Nephron (organoid): ENCODE measurements at regions not wholly inside any gene's neighbourhood (a gene's known extent, or its start where the extent isn't known, plus 50 kb on each side); places are given as distances from the start of the nearest gene placed in this dataset.

Experiments
- H3K27ac Mint-ChIP-seq, 3 experiments: 2 replicates each; pipeline ENCODE4 v1.8.0; 2020; ENCODE audit warnings: mixed read lengths in 3 of 3, mild to moderate bottlenecking in 2 of 3, moderate library complexity in 1 of 3
- H3K27me3 Mint-ChIP-seq: 2 replicates; pipeline ENCODE4 v1.8.0; 2021; ENCODE audit warnings: low read depth, mild to moderate bottlenecking, moderate library complexity, mixed read lengths
- H3K36me3 Mint-ChIP-seq: 2 replicates; pipeline ENCODE4 v1.8.0; 2020; ENCODE audit warnings: low read depth, mixed read lengths
- H3K4me1 Mint-ChIP-seq: 2 replicates; pipeline ENCODE4 v1.8.0; 2020; ENCODE audit warnings: mixed read lengths
- H3K4me3 Mint-ChIP-seq, 3 experiments: 2 replicates each; pipeline ENCODE4 v1.8.0; 2020; ENCODE audit warnings: mild to moderate bottlenecking in 3 of 3, mixed read lengths in 3 of 3, moderate library complexity in 2 of 3
- H3K9me3 Mint-ChIP-seq: 2 replicates; pipeline ENCODE4 v1.8.0; 2020; ENCODE audit warnings: mixed read lengths
- CTCF ChIP-seq, 3 experiments: fragments of 200-600 bp; sonication (generic); IDR thresholded peaks; one replicate each; pipeline ENCODE4 v1.5.0; 2021; ENCODE audit warnings: antibody characterized with exemption in 3 of 3; ENCODE audit not compliant: unreplicated experiment in 3 of 3

GRCh38 chr17:73949903-73950592 is 253.4 kb upstream of the RPL38 start:
- Mint-ChIP-seq H3K4me3 (no peak overlapping the region), H3K4me1 (peaks cover 5% of the 10 kb centered on the region), H3K9me3 (no peaks in the 10 kb centered on the region), H3K27ac (no peak overlapping the region), H3K27me3 (peaks cover 38% of the 10 kb centered on the region), H3K36me3 (no peaks in the 10 kb centered on the region)
- no peak for TF ChIP-seq CTCF (IDR thresholded peaks at IDR 0.05; ENCODE audit: unreplicated experiment in 3 of 3)

- Mint-ChIP-seq H3K4me3 (no peak overlapping the region), H3K4me1 (peaks cover 5% of the 10 kb centered on the region), H3K27ac (no peak overlapping the region), H3K27me3 (peaks cover 36% of the 10 kb centered on the region), H3K9me3 (no peaks in the 10 kb centered on the region), H3K36me3 (no peaks in the 10 kb centered on the region)
- no peak for TF ChIP-seq CTCF (IDR thresholded peaks at IDR 0.05; ENCODE audit: unreplicated experiment in 3 of 3)
Measured at GRCh38 chr17:73950593-73950914, 252.9 kb upstream of the RPL38 start.

GRCh38 chr17:73952082-73952479 is 251.4 kb upstream of the RPL38 start:
- no peaks in the 10 kb centered on the region for H3K9me3 Mint-ChIP-seq
- H3K4me3 Mint-ChIP-seq, result peak overlapping the region; percentile 72 to 81 (median 75)
- peak overlapping the region; percentile 44 to 72 (median 55) for H3K27ac Mint-ChIP-seq
- H3K27me3 Mint-ChIP-seq, result peaks cover 32% of the 10 kb centered on the region
- H3K4me1 Mint-ChIP-seq, result peaks cover 5% of the 10 kb centered on the region
- no peaks in the 10 kb centered on the region for H3K36me3 Mint-ChIP-seq
- no peak for TF ChIP-seq CTCF (IDR thresholded peaks at IDR 0.05; ENCODE audit: unreplicated experiment in 3 of 3)

GRCh38 chr17:73952480-73953205 is 250.8 kb upstream of the RPL38 start:
- H3K36me3 Mint-ChIP-seq, result no peaks in the 10 kb centered on the region
- peak overlapping the region in 1 of 3 experiments; percentile 55 for H3K27ac Mint-ChIP-seq
- peak; percentile 51 to 60 (median 54) for TF ChIP-seq CTCF (IDR thresholded peaks at IDR 0.05; ENCODE audit: unreplicated experiment in 3 of 3)
- H3K9me3 Mint-ChIP-seq, result no peaks in the 10 kb centered on the region
- H3K4me1 Mint-ChIP-seq, result peaks cover 5% of the 10 kb centered on the region
- peaks cover 30% of the 10 kb centered on the region for H3K27me3 Mint-ChIP-seq
- H3K4me3 Mint-ChIP-seq, result peak overlapping the region in 2 of 3 experiments; percentile 75 to 81

GRCh38 chr17:73953206-73954033 is 250.1 kb upstream of the RPL38 start:
- Mint-ChIP-seq H3K4me3 (no peak overlapping the region), H3K4me1 (peaks cover 5% of the 10 kb centered on the region), H3K27me3 (peaks cover 23% of the 10 kb centered on the region), H3K27ac (no peak overlapping the region), H3K9me3 (no peaks in the 10 kb centered on the region), H3K36me3 (no peaks in the 10 kb centered on the region)
- no peak for TF ChIP-seq CTCF (IDR thresholded peaks at IDR 0.05; ENCODE audit: unreplicated experiment in 3 of 3)
